ENCODE measurements at regions not wholly inside any gene's neighbourhood (a gene's known extent, or its start where the extent isn't known, plus 50 kb on each side); places are given as distances from the start of the nearest gene placed in this dataset.

DNA sequence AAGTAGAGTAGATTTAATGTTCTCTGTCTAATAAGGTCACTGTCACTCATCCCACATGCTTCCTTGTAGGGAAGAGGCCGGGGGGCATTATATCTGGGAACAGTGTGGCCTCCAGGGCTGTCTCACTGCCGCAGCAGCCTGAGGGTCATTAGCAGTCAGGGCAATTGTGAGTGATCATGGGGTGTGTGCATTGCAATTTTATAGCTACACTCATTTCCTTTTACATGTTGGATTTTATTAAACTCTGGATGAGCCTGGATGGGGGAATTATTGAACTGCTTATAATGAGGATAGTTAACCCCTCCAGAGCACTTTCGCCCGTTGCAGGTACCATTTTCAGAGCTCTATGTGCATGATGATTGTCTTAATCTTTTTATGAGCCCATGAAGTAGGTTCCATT lies 60.9 kb upstream of the DISP3 start:
- DNase-seq (ENCODE audit: low read depth) = no peak
- H3K4me1 ChIP-seq (ENCODE audit: control insufficient read depth, insufficient read depth, low read length) = no peaks in the 10 kb centered on the region
- H3K9ac ChIP-seq (ENCODE audit: low read length) = no peak overlapping the region
- no peaks in the 10 kb centered on the region for H3K36me3 ChIP-seq (ENCODE audit: control insufficient read depth, insufficient read depth, low read length, severe bottlenecking)
- H3K27me3 ChIP-seq (replicated peaks; ENCODE audit: control insufficient read depth, insufficient read depth, low read length) = peaks cover 62% of the 10 kb centered on the region
- H3K4me3 ChIP-seq (ENCODE audit: low read length) = no peak overlapping the region
- H3K9me3 ChIP-seq (ENCODE audit: control insufficient read depth, low read length) = peaks cover 3% of the 10 kb centered on the region

DNA sequence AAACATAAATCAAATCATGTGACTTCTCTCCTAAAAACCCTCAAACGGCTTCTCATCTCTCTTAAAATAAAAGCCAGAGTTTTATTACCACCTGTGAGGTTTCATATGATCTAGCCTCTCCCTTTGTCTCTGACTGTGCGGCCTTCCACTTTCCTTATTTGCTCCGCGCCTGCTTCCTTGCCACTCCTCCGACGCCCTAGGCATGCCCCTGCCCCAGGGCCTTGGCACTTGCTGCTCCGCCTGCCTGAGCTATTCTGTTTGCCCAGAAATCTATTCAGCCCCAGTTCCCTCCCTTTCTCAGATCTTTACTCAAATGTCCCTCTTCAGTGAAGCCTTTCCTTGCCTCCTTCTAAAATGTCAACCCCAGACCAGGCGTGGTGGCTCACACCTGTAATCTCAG lies 57.5 kb upstream of the DISP3 start:
- no peak for DNase-seq (ENCODE audit: low read depth)
- no peaks in the 10 kb centered on the region for H3K9me3 ChIP-seq (ENCODE audit: control insufficient read depth, low read length)
- no peaks in the 10 kb centered on the region for H3K4me1 ChIP-seq (ENCODE audit: control insufficient read depth, insufficient read depth, low read length)
- no peak overlapping the region for H3K4me3 ChIP-seq (ENCODE audit: low read length)
- H3K9ac ChIP-seq (ENCODE audit: low read length) = no peak overlapping the region
- H3K36me3 ChIP-seq (ENCODE audit: control insufficient read depth, insufficient read depth, low read length, severe bottlenecking) = no peaks in the 10 kb centered on the region
- peaks cover 34% of the 10 kb centered on the region for H3K27me3 ChIP-seq (replicated peaks; ENCODE audit: control insufficient read depth, insufficient read depth, low read length)

DNA sequence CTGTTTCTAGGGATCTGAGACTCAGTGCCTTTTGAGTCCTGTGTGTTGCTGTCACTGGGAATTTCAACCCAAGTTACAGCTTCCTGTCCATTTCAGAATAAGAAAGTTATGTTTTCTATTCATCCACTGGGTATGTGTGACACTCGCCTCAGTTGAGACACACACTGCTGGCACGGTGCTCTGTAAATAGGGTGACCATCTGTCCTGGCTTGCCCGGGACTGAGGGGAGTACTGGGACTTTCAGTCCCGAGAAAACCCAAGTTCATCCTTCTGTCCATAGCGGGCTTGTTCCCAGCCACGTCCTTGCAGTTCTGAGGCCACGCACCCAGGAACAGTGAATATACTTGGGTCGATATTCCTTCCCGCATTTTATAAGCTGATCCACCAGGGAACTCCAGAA lies 56.3 kb upstream of the DISP3 start:
- H3K36me3 ChIP-seq (ENCODE audit: control insufficient read depth, insufficient read depth, low read length, severe bottlenecking) = no peaks in the 10 kb centered on the region

DNA sequence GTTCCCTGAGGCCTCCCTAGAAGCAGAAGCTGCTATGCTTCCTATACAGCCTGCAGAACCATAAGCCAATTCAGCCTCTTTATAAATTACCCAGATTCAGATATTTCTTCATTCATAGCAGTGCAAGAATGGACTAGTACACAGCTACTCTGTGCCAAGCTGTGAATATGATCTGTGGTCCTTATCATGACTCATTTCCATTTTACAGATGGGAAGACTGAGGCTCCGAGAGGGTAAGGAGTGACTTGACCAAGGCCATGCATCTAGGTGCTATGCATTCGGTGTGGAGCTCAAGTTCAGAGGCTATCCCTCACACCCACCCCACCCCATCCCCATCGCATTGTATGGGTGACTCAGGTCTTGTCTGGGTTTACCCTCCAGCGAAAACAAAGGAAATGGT lies 52.3 kb upstream of the DISP3 start:
- Histone ChIP-seq H3K27me3 (replicated peaks; ENCODE audit: control insufficient read depth, insufficient read depth, low read length) (peaks cover 32% of the 10 kb centered on the region), H3K36me3 (ENCODE audit: control insufficient read depth, insufficient read depth, low read length, severe bottlenecking) (no peaks in the 10 kb centered on the region), H3K4me1 (ENCODE audit: control insufficient read depth, insufficient read depth, low read length) (no peaks in the 10 kb centered on the region), H3K9me3 (ENCODE audit: control insufficient read depth, low read length) (no peaks in the 10 kb centered on the region), H3K4me3 (ENCODE audit: low read length) (no peak overlapping the region), H3K9ac (ENCODE audit: low read length) (no peak overlapping the region)
- no peak for DNase-seq (ENCODE audit: low read depth)

More for the DNA sequence above, 56.3 kb upstream of the DISP3 start:
- Histone ChIP-seq H3K9ac (ENCODE audit: low read length) (no peak overlapping the region), H3K4me3 (ENCODE audit: low read length) (no peak overlapping the region), H3K9me3 (ENCODE audit: control insufficient read depth, low read length) (no peaks in the 10 kb centered on the region), H3K27me3 (replicated peaks; ENCODE audit: control insufficient read depth, insufficient read depth, low read length) (peaks cover 29% of the 10 kb centered on the region), H3K4me1 (ENCODE audit: control insufficient read depth, insufficient read depth, low read length) (no peaks in the 10 kb centered on the region)
- DNase-seq (ENCODE audit: low read depth) = no peak

DNA sequence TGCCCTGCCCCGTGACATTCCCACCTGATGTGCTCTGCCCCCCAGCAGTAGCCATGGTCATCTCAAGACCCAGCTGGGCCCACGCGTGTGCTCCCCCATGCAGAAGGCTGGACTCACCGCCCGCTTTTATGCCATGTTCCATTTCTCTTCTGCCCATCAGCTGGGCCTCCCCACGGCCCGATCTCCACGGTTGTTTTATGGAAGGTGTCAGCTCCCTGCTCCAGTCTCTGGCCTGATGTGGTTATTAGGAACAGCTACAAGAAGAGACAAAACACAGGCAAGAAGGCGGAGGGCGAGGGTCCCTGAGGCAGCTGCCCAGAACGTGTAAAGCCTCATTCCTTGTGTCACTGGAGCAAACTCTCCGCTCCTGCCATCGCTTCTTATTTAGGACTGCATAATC lies 50.2 kb upstream of the DISP3 start:
- H3K4me3 ChIP-seq (ENCODE audit: low read length) = no peak overlapping the region
- no peaks in the 10 kb centered on the region for H3K9me3 ChIP-seq (ENCODE audit: control insufficient read depth, low read length)
- no peaks in the 10 kb centered on the region for H3K4me1 ChIP-seq (ENCODE audit: control insufficient read depth, insufficient read depth, low read length)
- no peak overlapping the region for H3K9ac ChIP-seq (ENCODE audit: low read length)
- no peak for DNase-seq (ENCODE audit: low read depth)
- peaks cover 30% of the 10 kb centered on the region for H3K27me3 ChIP-seq (replicated peaks; ENCODE audit: control insufficient read depth, insufficient read depth, low read length)
- no peaks in the 10 kb centered on the region for H3K36me3 ChIP-seq (ENCODE audit: control insufficient read depth, insufficient read depth, low read length, severe bottlenecking)

Measured in adipocyte (in vitro differentiated cells).